Panc1 (cell line): ENCODE measurements at regions not wholly inside any gene's neighbourhood (a gene's known extent, or its start where the extent isn't known, plus 50 kb on each side); places are given as distances from the start of the nearest gene placed in this dataset.

Source experiments
- ATAC-seq: fragments of 200-7000 bp; cut with Tn5 transposase; 2 replicates; pipeline ENCODE4 v1.9.1; 2020; ENCODE audit warnings: mild to moderate bottlenecking, moderate library complexity
- BruUV-seq: library from RNA; stranded (reverse); fragments of 400-500 nt; replicated peaks from 2 replicates; lab custom pipeline; 2021; lab: Mats Ljungman, UMichigan
- CTCF ChIA-PET: fragments of 300-600 bp; sonication (Branson Sonifier 250); formaldehyde crosslinking; loops from one replicate; lab custom pipeline; 2022; ENCODE audit warnings: antibody characterized with exemption; lab: Charles Lee
- POLR2A ChIA-PET: fragments of 300-600 bp; sonication (Branson Sonifier 250); formaldehyde crosslinking; loops from one replicate; lab custom pipeline; 2022; ENCODE audit warnings: antibody characterized with exemption; lab: Charles Lee
- DNase-seq: peaks from one replicate; pipeline ENCODE4 v3.0.0-alpha.2; 2010; ENCODE audit warnings: low read depth, low spot score
- H3K27ac ChIP-seq: 2 replicates; pipeline ENCODE4 v1.5.1; 2011; ENCODE audit warnings: mild to moderate bottlenecking, low read length, inconsistent platforms
- H3K27me3 ChIP-seq: fragments of 200-500 bp; sonication (Bioruptor generic); 2 replicates; pipeline ENCODE4 v1.6.0; 2014; ENCODE audit warnings: low read length, inconsistent platforms; ENCODE audit not compliant: control insufficient read depth, insufficient read depth
- H3K36me3 ChIP-seq: fragments of 200-500 bp; sonication (Bioruptor generic); 2 replicates; pipeline ENCODE4 v1.5.1; 2014; ENCODE audit warnings: inconsistent platforms, mild to moderate bottlenecking, low read length, moderate library complexity; ENCODE audit not compliant: control insufficient read depth, insufficient read depth
- H3K4me1 ChIP-seq: 2 replicates; pipeline ENCODE4 v1.5.1; 2011; ENCODE audit warnings: inconsistent platforms, mild to moderate bottlenecking, low read length, moderate library complexity; ENCODE audit not compliant: control insufficient read depth, insufficient read depth
- H3K4me3 ChIP-seq, 2 experiments: 2 replicates each; pipeline ENCODE4 v1.5.1; 2011 to 2012; ENCODE audit warnings: low read depth in 2 of 2, low read length in 2 of 2, mild to moderate bottlenecking in 2 of 2, inconsistent platforms in 1 of 2, moderate library complexity in 1 of 2
- H3K9me3 ChIP-seq: fragments of 200-500 bp; sonication (Bioruptor generic); 2 replicates; pipeline ENCODE4 v1.5.1; 2014; ENCODE audit warnings: low read depth, mild to moderate bottlenecking, inconsistent platforms, low read length, moderate library complexity; ENCODE audit not compliant: control insufficient read depth, insufficient read depth
- CTCF ChIP-seq: fragments of 450-650 bp; IDR thresholded peaks from 2 replicates; pipeline ENCODE4 v1.5.1; 2017; ENCODE audit warnings: mild to moderate bottlenecking
- POLR2AphosphoS5 ChIP-seq: IDR thresholded peaks from 2 replicates; pipeline ENCODE4 v1.6.1; 2012; ENCODE audit warnings: mild to moderate bottlenecking, low read depth, low read length, moderate library complexity
- REST ChIP-seq, 2 experiments: IDR thresholded peaks; 2 replicates each; pipeline ENCODE4 v1.6.1; 2011 to 2012; ENCODE audit warnings: low read depth in 2 of 2, control low read depth in 1 of 2, low read length in 1 of 2, mild to moderate bottlenecking in 1 of 2, moderate library complexity in 1 of 2; ENCODE audit not compliant: insufficient read depth in 1 of 2
- SIN3A ChIP-seq: IDR thresholded peaks from 2 replicates; pipeline ENCODE4 v1.6.1; 2012; ENCODE audit warnings: low read depth, mild to moderate bottlenecking, low read length, moderate library complexity, borderline replicate concordance; ENCODE audit not compliant: insufficient read depth
- TCF7L2 ChIP-seq: IDR thresholded peaks from 2 replicates; pipeline ENCODE4 v1.6.1; 2011; ENCODE audit warnings: mild to moderate bottlenecking, low read depth, low read length, inconsistent platforms
- in situ Hi-C: cut with HindIII; loops from 2 replicates; pipeline ENCODE4 v1.10.0; 2016; ENCODE audit warnings: low sequenced_read_pairs, low pct_unique_long_range_greater_than_20kb
- intact Hi-C: fragments of 100-400 bp; cut with micrococcal nuclease; formaldehyde crosslinking; loops from one replicate; pipeline ENCODE4 v1.10.0; 2022; ENCODE audit not compliant: unreplicated experiment

- Histone ChIP-seq H3K9me3 (no peaks in the 10 kb centered on the region), H3K27ac (no peak overlapping the region), H3K36me3 (no peaks in the 10 kb centered on the region), H3K27me3 (no peaks in the 10 kb centered on the region), H3K4me3 (no peak overlapping the region), H3K4me1 (no peaks in the 10 kb centered on the region)
- no peak for DNase-seq
- no peak for ATAC-seq
- no TSS peak for BruUV-seq
- in situ Hi-C loops (no loop called here), intact Hi-C loops (no loop called here)
- CTCF ChIA-PET, result no interaction called here
- POLR2A ChIA-PET, result no interaction called here
- TF ChIP-seq CTCF (no peak), SIN3A (no peak), POLR2AphosphoS5 (no peak)
These were observed 113.6 kb upstream of the CD180 start for GRCh38 chr5:67310169-67310568.

- Histone ChIP-seq H3K27me3 (no peaks in the 10 kb centered on the region), H3K36me3 (no peaks in the 10 kb centered on the region), H3K27ac (no peak overlapping the region), H3K4me1 (no peaks in the 10 kb centered on the region), H3K9me3 (no peaks in the 10 kb centered on the region), H3K4me3 (no peak overlapping the region)
- ChIA-PET CTCF (no interaction called here), POLR2A (no interaction called here)
- intact Hi-C loops (no loop called here), in situ Hi-C loops (no loop called here)
- DNase-seq, result no peak
- TF ChIP-seq CTCF (no peak), SIN3A (no peak), REST (IDR thresholded peaks at IDR 0.05; ENCODE audit: insufficient read depth in 1 of 2, low read depth in 2 of 2, low read length in 1 of 2) (no peak), TCF7L2 (no peak)
- no TSS peak for BruUV-seq
- ATAC-seq, result no peak
These were observed 112.5 kb upstream of the CD180 start for GRCh38 chr5:67308988-67309688.
